Skeletal muscle satellite cell (primary cell): ENCODE measurements at regions not wholly inside any gene's neighbourhood (a gene's known extent, or its start where the extent isn't known, plus 50 kb on each side); places are given as distances from the start of the nearest gene placed in this dataset.
"Not testable (repeated sequence)": the region's sequence is repeated elsewhere in the genome, so short reads cannot be mapped to it uniquely, and the experiment has no call there.

Experiments used
- H3K27me3 ChIP-seq: 2 replicates; pipeline ENCODE4 v1.7.0; 2013; ENCODE audit warnings: low read length; ENCODE audit not compliant: control insufficient read depth, insufficient read depth
- H3K36me3 ChIP-seq: 2 replicates; pipeline ENCODE4 v1.7.0; 2013; ENCODE audit warnings: mild to moderate bottlenecking, control low read depth, low read length; ENCODE audit not compliant: insufficient read depth
- H3K4me1 ChIP-seq: 2 replicates; pipeline ENCODE4 v1.7.0; 2013; ENCODE audit warnings: low read length; ENCODE audit not compliant: control insufficient read depth, insufficient read depth
- H3K4me2 ChIP-seq: 2 replicates; pipeline ENCODE4 v1.7.0; 2013; ENCODE audit warnings: mild to moderate bottlenecking, low read length
- H3K4me3 ChIP-seq: 2 replicates; pipeline ENCODE4 v1.7.0; 2013; ENCODE audit warnings: low read length
- H3K9ac ChIP-seq: 2 replicates; pipeline ENCODE4 v1.7.0; 2013; ENCODE audit warnings: mild to moderate bottlenecking, low read depth, low read length, moderate library complexity
- H3K9me3 ChIP-seq: replicated peaks from 2 replicates; pipeline ENCODE4 v1.7.0; 2013; ENCODE audit warnings: mild to moderate bottlenecking, control low read depth, low read length

DNA sequence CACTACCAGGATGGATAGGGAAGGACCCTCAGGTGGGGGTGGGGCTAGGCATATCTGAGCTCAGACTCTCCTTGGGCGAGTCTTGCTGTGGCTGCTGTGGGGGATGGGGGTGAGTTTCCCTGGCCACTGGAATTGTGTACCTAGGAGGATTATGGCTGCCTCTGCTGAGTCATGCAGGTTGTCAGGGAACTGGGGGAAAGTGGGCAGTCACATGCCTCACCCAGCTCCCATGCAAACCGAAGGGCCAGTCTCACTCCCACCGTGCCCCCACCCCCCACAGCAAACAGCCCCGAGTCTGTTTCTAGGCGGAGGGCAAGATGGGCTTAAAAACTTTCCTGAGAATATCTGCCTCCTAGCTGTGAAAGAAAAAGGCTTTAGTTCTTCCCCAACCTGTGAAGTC lies 210.3 kb upstream of the FERMT1 start:
- Histone ChIP-seq H3K36me3 (no peaks in the 10 kb centered on the region), H3K27me3 (no peaks in the 10 kb centered on the region), H3K4me2 (no peak overlapping the region), H3K4me3 (no peak overlapping the region), H3K9me3 (no peaks in the 10 kb centered on the region), H3K4me1 (no peaks in the 10 kb centered on the region), H3K9ac (no peak overlapping the region)

GRCh38 chr20:6321235-6321634 lies 198.4 kb upstream of the FERMT1 start:
- H3K9ac ChIP-seq, H3K4me3 ChIP-seq, H3K4me2 ChIP-seq, H3K27me3 ChIP-seq, H3K4me1 ChIP-seq, H3K36me3 ChIP-seq, H3K9me3 ChIP-seq: not testable (repeated sequence)

DNA sequence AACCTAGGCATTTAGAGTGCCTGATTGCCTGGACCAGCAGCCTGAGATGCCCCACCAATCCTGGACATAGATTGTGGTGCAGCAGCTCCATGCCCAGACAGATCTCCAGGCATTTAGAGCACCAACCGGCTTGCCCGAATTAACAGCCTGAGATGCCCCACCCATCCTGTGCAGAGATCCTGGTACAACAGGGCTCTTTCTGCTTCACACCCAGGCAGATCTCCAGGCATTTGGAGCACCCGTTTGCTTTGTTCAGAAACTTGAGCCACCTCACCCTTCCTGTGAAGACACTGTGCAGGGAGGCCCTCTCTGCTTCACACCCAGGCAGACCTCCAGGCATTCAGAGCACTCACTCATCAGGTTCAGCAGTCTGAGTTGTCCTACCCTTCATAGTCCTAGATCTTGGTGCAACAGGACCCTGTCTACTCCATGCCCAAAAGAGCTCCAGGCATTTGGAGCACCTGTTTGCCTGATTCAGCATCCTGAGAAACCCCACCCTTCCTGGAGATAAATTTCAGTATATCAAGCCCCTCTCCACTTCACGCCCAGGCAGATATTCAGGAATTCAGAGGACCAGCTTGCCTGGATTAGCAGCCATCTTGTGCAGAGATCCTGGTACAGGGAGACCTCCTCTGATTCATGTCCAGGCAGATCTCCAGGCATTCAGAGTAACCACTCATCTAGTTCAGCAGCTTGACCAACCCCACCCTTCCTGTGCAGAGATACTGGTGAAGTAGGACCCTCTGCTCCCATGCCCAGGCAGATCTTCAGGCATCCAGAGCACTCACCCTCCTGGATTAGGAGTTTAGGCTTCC lies 189.2 kb upstream of the FERMT1 start:
- no peaks in the 10 kb centered on the region for H3K36me3 ChIP-seq
- H3K4me3 ChIP-seq: no peak overlapping the region
- H3K9ac ChIP-seq: no peak overlapping the region
- H3K4me1 ChIP-seq: no peaks in the 10 kb centered on the region
- no peaks in the 10 kb centered on the region for H3K27me3 ChIP-seq
- H3K4me2 ChIP-seq: no peak overlapping the region
- no peaks in the 10 kb centered on the region for H3K9me3 ChIP-seq

GRCh38 chr20:6311097-6311496 lies 188.3 kb upstream of the FERMT1 start:
- H3K4me2 ChIP-seq: no peak overlapping the region
- H3K4me1 ChIP-seq: no peaks in the 10 kb centered on the region
- H3K9me3 ChIP-seq: no peaks in the 10 kb centered on the region
- H3K4me3 ChIP-seq: no peak overlapping the region
- H3K36me3 ChIP-seq: no peaks in the 10 kb centered on the region
- H3K9ac ChIP-seq: no peak overlapping the region
- no peaks in the 10 kb centered on the region for H3K27me3 ChIP-seq

DNA sequence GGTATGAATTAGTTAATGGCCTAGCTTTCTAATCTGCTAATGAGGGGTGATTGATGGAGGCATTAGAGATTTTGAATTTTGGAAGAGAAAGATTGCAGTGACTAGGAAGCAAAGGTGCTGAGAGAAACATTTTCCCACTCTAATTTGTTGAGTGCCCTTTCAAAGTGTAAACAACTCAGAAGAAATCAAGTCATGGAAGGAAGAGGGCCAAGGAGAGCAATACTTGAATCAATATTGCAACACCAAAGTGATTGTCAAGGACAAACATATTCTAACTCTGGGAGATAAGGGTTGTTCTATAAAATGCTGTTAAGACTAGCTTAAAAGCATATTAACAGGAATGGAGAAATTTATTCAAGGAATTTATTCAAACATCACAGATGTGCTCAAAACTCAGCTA lies 182.7 kb upstream of the FERMT1 start:
- Histone ChIP-seq H3K4me1 (no peaks in the 10 kb centered on the region), H3K4me2 (no peak overlapping the region), H3K27me3 (no peaks in the 10 kb centered on the region), H3K36me3 (no peaks in the 10 kb centered on the region), H3K9ac (no peak overlapping the region), H3K4me3 (no peak overlapping the region), H3K9me3 (no peaks in the 10 kb centered on the region)

GRCh38 chr20:6302041-6302440 lies 179.2 kb upstream of the FERMT1 start:
- H3K4me3 ChIP-seq: no peak overlapping the region
- H3K4me1 ChIP-seq: no peaks in the 10 kb centered on the region
- H3K27me3 ChIP-seq: no peaks in the 10 kb centered on the region
- no peak overlapping the region for H3K9ac ChIP-seq
- no peaks in the 10 kb centered on the region for H3K36me3 ChIP-seq
- no peaks in the 10 kb centered on the region for H3K9me3 ChIP-seq
- H3K4me2 ChIP-seq: no peak overlapping the region

GRCh38 chr20:6299456-6299855 lies 176.6 kb upstream of the FERMT1 start:
- no peaks in the 10 kb centered on the region for H3K36me3 ChIP-seq
- H3K9ac ChIP-seq: no peak overlapping the region
- H3K27me3 ChIP-seq: no peaks in the 10 kb centered on the region
- no peaks in the 10 kb centered on the region for H3K9me3 ChIP-seq
- no peaks in the 10 kb centered on the region for H3K4me1 ChIP-seq
- no peak overlapping the region for H3K4me2 ChIP-seq
- no peak overlapping the region for H3K4me3 ChIP-seq

DNA sequence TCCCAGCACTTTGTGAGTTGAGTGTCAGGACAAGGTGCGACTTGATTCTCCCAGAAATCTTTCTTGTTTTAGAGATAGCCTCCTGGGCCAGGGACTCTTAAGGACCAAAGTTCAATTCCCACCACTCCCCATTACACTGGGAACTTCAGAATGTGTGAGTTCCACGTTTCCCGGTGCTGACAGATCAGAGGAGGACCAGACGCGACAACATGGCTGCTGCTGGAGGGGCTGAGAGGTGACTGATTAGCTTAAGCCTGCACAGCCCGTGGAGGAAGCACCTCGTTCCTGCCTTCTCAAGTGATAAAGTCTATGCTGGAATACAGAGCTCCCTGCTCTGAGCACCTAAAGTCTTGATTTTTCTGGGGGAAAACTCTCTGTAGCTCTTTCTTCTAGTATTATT lies 175.2 kb upstream of the FERMT1 start:
- Histone ChIP-seq H3K9me3 (no peaks in the 10 kb centered on the region), H3K4me1 (no peaks in the 10 kb centered on the region), H3K36me3 (no peaks in the 10 kb centered on the region), H3K4me3 (no peak overlapping the region), H3K27me3 (no peaks in the 10 kb centered on the region), H3K9ac (no peak overlapping the region), H3K4me2 (no peak overlapping the region)

- H3K9me3 ChIP-seq: no peaks in the 10 kb centered on the region
- no peak overlapping the region for H3K9ac ChIP-seq
- no peaks in the 10 kb centered on the region for H3K36me3 ChIP-seq
- H3K4me1 ChIP-seq: no peaks in the 10 kb centered on the region
- H3K4me3 ChIP-seq: no peak overlapping the region
- H3K4me2 ChIP-seq: no peak overlapping the region
- H3K27me3 ChIP-seq: no peaks in the 10 kb centered on the region
Measured at GRCh38 chr20:6295867-6296256, 173.0 kb upstream of the FERMT1 start.

DNA sequence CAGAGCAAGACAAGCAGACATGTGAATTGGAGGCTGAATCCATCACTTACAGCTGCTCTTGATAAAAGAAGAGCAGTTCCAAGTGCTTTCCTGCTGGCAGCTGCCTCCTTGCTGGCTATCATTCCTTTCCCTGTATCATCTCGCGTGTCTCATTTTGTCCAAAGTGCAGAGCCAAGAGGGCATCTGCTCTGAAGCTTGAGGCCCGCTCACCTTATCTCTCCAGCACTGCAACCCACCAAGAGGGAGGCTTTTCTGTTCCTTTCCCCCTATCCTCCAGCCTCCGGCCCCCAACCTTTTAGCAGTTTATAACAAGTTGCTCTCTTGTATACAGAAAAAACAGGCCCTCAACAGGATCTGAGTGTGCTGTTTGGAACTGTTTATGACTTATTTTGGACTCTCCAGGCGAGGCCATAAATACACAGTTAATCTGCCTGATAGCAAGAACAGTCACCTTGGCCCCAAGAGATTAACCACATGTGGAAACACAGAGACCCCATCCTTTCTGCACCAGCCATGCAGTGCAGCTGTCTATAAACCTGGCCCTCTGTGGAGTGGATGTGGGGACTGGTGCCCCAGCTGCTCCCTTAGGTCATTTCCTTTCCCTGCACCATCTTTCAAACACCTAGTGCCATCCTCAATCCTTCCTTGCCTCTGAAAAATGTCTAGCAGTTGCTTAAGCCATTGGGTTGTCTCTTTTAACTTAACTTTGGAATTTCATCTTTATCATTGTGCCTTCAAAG lies 172.5 kb upstream of the FERMT1 start:
- no peak overlapping the region for H3K4me2 ChIP-seq
- no peak overlapping the region for H3K4me3 ChIP-seq
- H3K36me3 ChIP-seq: no peaks in the 10 kb centered on the region
- no peaks in the 10 kb centered on the region for H3K27me3 ChIP-seq
- H3K9me3 ChIP-seq: no peaks in the 10 kb centered on the region
- no peaks in the 10 kb centered on the region for H3K4me1 ChIP-seq
- H3K9ac ChIP-seq: no peak overlapping the region

DNA sequence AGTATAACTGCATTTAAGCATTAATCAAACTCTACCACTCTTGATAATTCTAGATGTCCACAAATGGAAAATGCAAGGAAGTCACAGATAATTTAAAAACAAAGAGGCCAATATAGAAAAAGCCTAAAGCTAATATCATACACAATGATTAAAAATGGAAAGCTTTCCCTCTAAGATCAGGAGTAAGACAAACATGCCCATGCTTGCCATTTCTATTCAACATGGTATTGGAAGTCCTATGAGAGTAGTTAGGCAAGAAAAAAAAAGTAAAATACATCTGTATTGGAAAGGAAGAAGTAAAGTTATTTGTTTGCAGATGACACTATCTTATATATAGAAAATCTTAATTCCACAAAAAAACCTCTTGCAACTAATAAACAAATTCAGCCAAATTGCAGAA lies 164.6 kb upstream of the FERMT1 start:
- H3K4me3 ChIP-seq: no peak overlapping the region
- H3K9ac ChIP-seq: no peak overlapping the region
- no peaks in the 10 kb centered on the region for H3K9me3 ChIP-seq
- no peak overlapping the region for H3K4me2 ChIP-seq
- no peaks in the 10 kb centered on the region for H3K4me1 ChIP-seq
- H3K27me3 ChIP-seq: no peaks in the 10 kb centered on the region
- no peaks in the 10 kb centered on the region for H3K36me3 ChIP-seq

GRCh38 chr20:6282642-6283041 lies 159.8 kb upstream of the FERMT1 start:
- Histone ChIP-seq H3K9ac (no peak overlapping the region), H3K4me1 (no peaks in the 10 kb centered on the region), H3K4me3 (no peak overlapping the region), H3K4me2 (no peak overlapping the region), H3K36me3 (no peaks in the 10 kb centered on the region), H3K27me3 (no peaks in the 10 kb centered on the region), H3K9me3 (no peaks in the 10 kb centered on the region)
